BE2C (cell line): ENCODE measurements at regions not wholly inside any gene's neighbourhood (a gene's known extent, or its start where the extent isn't known, plus 50 kb on each side); places are given as distances from the start of the nearest gene placed in this dataset.

ENCODE experiments used
- DNase-seq: peaks from one replicate; pipeline ENCODE4 v3.0.0-alpha.2; 2020
- H3K27me3 ChIP-seq: fragments of 250-450 bp; sonication (Bioruptor Pico); 2 replicates; pipeline ENCODE4 v1.5.1; 2020; ENCODE audit warnings: mild to moderate bottlenecking
- H3K36me3 ChIP-seq: fragments of 250-450 bp; sonication (Bioruptor Pico); 2 replicates; pipeline ENCODE4 v1.5.1; 2020; ENCODE audit warnings: mild to moderate bottlenecking
- H3K4me1 ChIP-seq: fragments of 250-450 bp; sonication (Bioruptor Pico); 2 replicates; pipeline ENCODE4 v1.5.1; 2020
- H3K4me3 ChIP-seq: 2 replicates; pipeline ENCODE4 v1.5.1; 2011; ENCODE audit warnings: low read depth, low read length
- H3K9me3 ChIP-seq: fragments of 250-450 bp; sonication (Bioruptor Pico); 2 replicates; pipeline ENCODE4 v1.5.1; 2020
- TF ChIP-seq, protein P1 (sequence below): IDR thresholded peaks from 2 replicates; pipeline ENCODE4 v1.5.1; 2012; ENCODE audit warnings: mild to moderate bottlenecking, low read depth, low read length

DNA sequence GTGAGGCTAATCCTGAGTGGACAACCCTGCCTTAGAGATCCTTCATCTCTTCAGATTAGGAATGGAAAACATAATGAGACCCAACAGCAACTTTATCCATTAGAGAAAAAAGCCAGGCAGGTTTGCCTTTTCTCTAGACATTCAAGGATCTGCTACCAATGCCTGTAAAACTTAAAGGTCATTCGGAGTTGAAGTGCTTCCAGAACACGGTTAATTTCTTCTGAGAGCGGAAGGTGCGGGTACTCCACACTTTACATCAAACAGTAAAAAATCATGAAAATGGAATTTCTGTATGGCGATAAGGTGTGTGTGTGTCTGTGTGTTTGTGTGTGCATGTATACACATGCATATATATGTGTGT lies 65.2 kb upstream of the PRKACB start:
- no peaks in the 10 kb centered on the region; the same call in 1 of the 2 replicates for H3K36me3 ChIP-seq
- no peak for DNase-seq
- no peaks in the 10 kb centered on the region for H3K9me3 ChIP-seq
- TF ChIP-seq, protein P1, sequence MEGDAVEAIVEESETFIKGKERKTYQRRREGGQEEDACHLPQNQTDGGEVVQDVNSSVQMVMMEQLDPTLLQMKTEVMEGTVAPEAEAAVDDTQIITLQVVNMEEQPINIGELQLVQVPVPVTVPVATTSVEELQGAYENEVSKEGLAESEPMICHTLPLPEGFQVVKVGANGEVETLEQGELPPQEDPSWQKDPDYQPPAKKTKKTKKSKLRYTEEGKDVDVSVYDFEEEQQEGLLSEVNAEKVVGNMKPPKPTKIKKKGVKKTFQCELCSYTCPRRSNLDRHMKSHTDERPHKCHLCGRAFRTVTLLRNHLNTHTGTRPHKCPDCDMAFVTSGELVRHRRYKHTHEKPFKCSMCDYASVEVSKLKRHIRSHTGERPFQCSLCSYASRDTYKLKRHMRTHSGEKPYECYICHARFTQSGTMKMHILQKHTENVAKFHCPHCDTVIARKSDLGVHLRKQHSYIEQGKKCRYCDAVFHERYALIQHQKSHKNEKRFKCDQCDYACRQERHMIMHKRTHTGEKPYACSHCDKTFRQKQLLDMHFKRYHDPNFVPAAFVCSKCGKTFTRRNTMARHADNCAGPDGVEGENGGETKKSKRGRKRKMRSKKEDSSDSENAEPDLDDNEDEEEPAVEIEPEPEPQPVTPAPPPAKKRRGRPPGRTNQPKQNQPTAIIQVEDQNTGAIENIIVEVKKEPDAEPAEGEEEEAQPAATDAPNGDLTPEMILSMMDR = no peak
- peak overlapping the region; percentile 82 for H3K4me3 ChIP-seq
- H3K27me3 ChIP-seq = no peaks in the 10 kb centered on the region
- H3K4me1 ChIP-seq = no peaks in the 10 kb centered on the region

DNA sequence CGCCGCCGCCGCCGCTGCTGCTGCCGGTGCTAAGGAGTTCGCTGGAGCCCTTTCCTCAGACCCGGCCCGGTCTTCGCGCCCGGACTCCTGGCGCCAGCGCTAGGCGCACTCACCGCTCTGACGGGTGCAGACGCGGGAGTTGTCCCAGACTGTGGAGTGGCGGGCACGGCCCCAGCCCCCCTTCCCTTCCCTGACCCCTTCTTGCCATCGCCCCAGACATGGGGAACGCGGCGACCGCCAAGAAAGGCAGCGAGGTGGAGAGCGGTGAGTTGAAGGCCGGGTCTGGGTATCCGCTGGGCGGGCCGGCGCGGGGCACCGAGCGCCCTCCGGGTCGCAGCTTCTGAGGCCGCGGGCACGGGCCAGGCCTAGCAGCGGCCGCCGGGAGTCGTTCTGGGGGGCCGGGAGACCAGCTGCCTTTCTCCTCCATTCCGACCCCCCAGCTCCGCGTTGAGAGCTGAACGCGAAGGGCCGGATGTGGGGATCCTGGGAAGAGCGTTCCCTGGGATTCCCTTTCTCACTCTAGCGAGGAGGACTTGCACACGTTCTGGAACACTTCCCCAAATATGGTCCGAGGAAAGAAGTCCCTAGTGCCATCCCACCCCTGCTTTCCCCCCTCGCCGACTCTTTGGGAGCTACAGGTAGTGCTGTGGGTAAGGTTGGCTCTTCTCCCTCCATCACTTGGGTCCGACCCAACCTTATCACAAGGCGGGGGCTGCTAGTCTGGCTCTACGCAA lies 65.8 kb upstream of the PRKACB start:
- Histone ChIP-seq H3K9me3 (no peaks in the 10 kb centered on the region), H3K4me3 (peak overlapping the region; percentile 82), H3K27me3 (no peaks in the 10 kb centered on the region), H3K36me3 (no peaks in the 10 kb centered on the region; the same call in 1 of the 2 replicates), H3K4me1 (no peaks in the 10 kb centered on the region)
- DNase-seq = peak; percentile 14
- TF ChIP-seq, protein P1 = no peak

DNA sequence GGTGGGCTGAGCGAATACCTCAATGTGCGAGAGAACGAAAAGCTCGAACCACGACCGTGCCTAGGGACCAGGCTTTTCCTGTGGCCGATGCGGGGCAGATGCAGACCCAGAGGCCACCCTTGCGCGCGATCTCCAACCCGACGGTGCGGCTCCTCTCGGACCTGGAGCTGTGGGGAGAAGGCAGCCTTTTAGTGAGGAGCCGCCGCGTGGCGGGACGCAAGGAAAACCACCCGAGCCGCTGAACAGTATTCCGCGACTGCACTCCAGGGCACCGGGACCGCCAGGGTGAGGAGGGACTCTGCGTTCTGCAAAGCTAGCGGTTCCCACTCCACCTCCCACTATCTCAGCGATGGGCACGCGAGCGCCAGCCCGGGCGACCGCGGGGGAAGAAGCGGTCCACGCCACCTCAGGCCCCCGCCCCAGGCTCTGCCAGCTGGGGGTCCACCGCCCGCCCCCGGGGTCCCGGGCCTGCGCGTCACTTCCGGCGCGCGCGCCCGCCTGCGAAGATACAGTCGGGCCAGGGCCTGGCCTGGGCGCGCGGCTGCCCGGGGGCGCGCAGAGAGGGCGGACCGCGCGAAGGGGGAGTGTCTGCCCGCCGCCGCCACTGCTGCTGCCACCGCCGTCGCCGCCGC lies 66.5 kb upstream of the PRKACB start:
- Histone ChIP-seq H3K9me3 (no peaks in the 10 kb centered on the region), H3K27me3 (no peaks in the 10 kb centered on the region), H3K36me3 (no peaks in the 10 kb centered on the region; the same call in 1 of the 2 replicates), H3K4me3 (peak overlapping the region; percentile 82), H3K4me1 (no peaks in the 10 kb centered on the region)
- DNase-seq = peak; percentile 83
- TF ChIP-seq, protein P1 = no peak

DNA sequence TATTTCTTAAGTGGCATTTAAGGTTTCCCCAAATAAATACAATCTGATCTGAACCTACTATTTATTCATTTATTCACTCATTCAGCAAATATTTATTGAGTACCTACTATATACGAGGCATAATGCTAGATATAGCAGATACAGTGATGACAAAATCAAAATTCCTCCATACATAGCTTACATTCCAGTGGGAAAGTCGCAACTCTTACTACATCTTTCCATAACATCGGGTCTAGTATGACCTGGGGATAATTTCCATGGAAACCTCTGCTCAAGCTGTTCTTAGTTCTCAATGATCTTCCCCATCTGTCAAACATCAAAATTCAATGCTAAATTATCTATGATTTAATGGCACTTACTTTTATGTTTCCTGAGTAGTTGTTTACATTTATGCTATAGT lies 70.8 kb upstream of the PRKACB start:
- Histone ChIP-seq H3K4me3 (no peak overlapping the region), H3K27me3 (no peaks in the 10 kb centered on the region), H3K4me1 (no peaks in the 10 kb centered on the region), H3K9me3 (no peaks in the 10 kb centered on the region), H3K36me3 (no peaks in the 10 kb centered on the region; the same call in 1 of the 2 replicates)
- TF ChIP-seq, protein P1 = no peak
- no peak for DNase-seq

DNA sequence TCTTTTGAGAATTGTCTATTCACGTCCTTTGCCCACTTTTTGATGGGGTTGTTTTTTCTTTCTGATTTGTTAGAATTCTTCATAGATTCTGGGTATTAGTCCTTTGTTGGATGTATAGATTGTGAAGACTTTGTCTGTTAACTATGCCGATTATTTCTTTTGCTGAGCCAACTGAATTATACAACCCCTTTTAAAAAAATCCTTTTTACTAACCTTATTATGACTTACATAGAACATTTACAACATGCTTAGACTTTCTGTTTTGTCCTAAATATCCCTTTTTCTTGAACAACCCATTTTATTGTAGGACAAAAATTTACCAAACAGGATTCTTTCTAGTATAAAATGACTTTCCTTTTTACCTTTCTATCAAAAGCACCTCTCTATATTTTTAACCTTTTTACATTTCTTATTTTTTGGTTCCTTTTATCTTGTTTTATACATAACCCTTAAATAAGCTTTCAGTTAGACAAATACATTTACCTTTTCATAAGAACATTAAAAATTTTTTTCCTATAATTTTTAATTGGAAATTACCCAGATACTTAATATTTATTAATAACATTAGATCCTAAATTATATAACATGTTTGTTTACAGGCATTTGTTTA lies 70.4 kb upstream of the TTLL7 start:
- Histone ChIP-seq H3K4me1 (no peaks in the 10 kb centered on the region), H3K9me3 (no peaks in the 10 kb centered on the region), H3K36me3 (no peaks in the 10 kb centered on the region; the same call in 1 of the 2 replicates), H3K27me3 (no peaks in the 10 kb centered on the region), H3K4me3 (no peak overlapping the region)
- TF ChIP-seq, protein P1 = no peak
- no peak for DNase-seq

DNA sequence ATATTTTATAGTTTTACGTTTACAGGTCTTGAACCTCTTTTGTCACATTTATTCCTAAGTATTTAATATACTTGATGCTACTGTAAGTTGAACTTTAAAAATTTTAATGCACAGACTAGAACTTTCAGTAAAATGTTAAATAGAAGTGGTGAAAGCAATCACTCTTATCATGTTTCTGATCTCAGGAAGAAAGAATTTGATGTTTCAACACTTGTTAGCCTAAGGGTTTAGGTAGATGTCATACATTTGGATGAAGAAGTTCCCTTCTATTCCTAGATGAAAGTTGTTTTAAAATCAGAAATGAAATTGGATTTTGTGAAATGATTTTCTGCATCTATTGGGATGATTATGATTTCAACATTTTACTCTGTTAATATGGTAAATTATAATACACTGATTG lies 63.6 kb upstream of the TTLL7 start:
- Histone ChIP-seq H3K36me3 (no peaks in the 10 kb centered on the region), H3K4me3 (no peak overlapping the region)
- TF ChIP-seq, protein P1 = no peak

More for the DNA sequence above, 63.6 kb upstream of the TTLL7 start:
- no peaks in the 10 kb centered on the region for H3K9me3 ChIP-seq
- H3K4me1 ChIP-seq = no peaks in the 10 kb centered on the region
- H3K27me3 ChIP-seq = no peaks in the 10 kb centered on the region
- DNase-seq = no peak
